NCI-H2029 treated with DMSO at 0.1 percent for 48 hours (cell line): ENCODE measurements at regions not wholly inside any gene's neighbourhood (a gene's known extent, or its start where the extent isn't known, plus 50 kb on each side); places are given as distances from the start of the nearest gene placed in this dataset.

Source experiments
- DNase-seq: peaks from one replicate; lab custom pipeline; 2025; lab: John Stamatoyannopoulos, UW

- no peak for DNase-seq
Measured at GRCh38 chrX:8971116-8971515, 62.8 kb downstream of the FAM9B start.

- no peak for DNase-seq
Measured at GRCh38 chrX:8969378-8969777, 64.5 kb downstream of the FAM9B start.

GRCh38 chrX:8967461-8967860 lies 66.5 kb downstream of the FAM9B start:
- no peak for DNase-seq

GRCh38 chrX:8960957-8961468 lies 72.9 kb downstream of the FAM9B start:
- DNase-seq = no peak

GRCh38 chrX:8955511-8955910 lies 78.4 kb downstream of the FAM9B start:
- DNase-seq = no peak

- DNase-seq = no peak
Measured at GRCh38 chrX:8946563-8946962, 87.4 kb downstream of the FAM9B start.

GRCh38 chrX:8939322-8939721 lies 94.6 kb downstream of the FAM9B start:
- no peak for DNase-seq

GRCh38 chrX:8927701-8928100 lies 106.2 kb downstream of the FAM9B start:
- DNase-seq = no peak

- no peak for DNase-seq
Measured at GRCh38 chrX:8927066-8927635, 106.8 kb downstream of the FAM9B start.

GRCh38 chrX:8921615-8922014 lies 112.3 kb downstream of the FAM9B start:
- no peak for DNase-seq

GRCh38 chrX:8919801-8920200 lies 114.1 kb downstream of the FAM9B start:
- DNase-seq = no peak

GRCh38 chrX:8916697-8917096 lies 115.5 kb upstream of the FAM9A start:
- DNase-seq = no peak

- no peak for DNase-seq
Measured at GRCh38 chrX:8914681-8915080, 113.5 kb upstream of the FAM9A start.

GRCh38 chrX:8913655-8914409 lies 112.6 kb upstream of the FAM9A start:
- DNase-seq = no peak

GRCh38 chrX:8907688-8908087 lies 106.5 kb upstream of the FAM9A start:
- DNase-seq = no peak

GRCh38 chrX:8906299-8906938 lies 105.2 kb upstream of the FAM9A start:
- no peak for DNase-seq

- DNase-seq = no peak
Measured at GRCh38 chrX:8897259-8897658, 96.1 kb upstream of the FAM9A start.

GRCh38 chrX:8890794-8891193 lies 89.6 kb upstream of the FAM9A start:
- DNase-seq = no peak

GRCh38 chrX:8887004-8887403 lies 85.8 kb upstream of the FAM9A start:
- no peak for DNase-seq

- no peak for DNase-seq
Measured at GRCh38 chrX:8879750-8880149, 78.6 kb upstream of the FAM9A start.

GRCh38 chrX:8873956-8874355 lies 72.8 kb upstream of the FAM9A start:
- DNase-seq = no peak

- DNase-seq = no peak
Measured at GRCh38 chrX:8873102-8873501, 71.9 kb upstream of the FAM9A start.

- no peak for DNase-seq
Measured at GRCh38 chrX:8870411-8870810, 69.2 kb upstream of the FAM9A start.
